NCI-H510A (cell line): ENCODE measurements at regions not wholly inside any gene's neighbourhood (a gene's known extent, or its start where the extent isn't known, plus 50 kb on each side); places are given as distances from the start of the nearest gene placed in this dataset.

Source experiments
- DNase-seq: peaks from one replicate; lab custom pipeline; 2025; lab: John Stamatoyannopoulos, UW

DNA sequence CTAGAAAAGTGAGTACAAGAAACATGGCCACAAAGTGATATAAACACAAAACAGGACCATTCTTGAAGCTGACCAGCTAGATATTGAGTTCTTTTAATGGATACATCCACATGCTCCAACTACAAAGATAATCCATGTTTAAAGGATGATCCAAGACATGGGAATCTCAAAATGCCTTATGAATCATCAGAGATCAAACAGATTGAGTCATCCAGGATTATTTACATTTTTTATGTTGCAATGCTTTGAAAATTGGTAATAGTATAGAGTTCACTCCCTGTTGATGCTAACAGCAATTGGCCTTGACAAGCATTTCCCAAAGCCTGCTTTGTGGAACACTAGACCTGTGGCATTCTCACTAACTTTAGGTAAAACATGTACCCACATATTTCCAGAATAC is 293.0 kb upstream of the TBX3 start:
- DNase-seq, result no peak

GRCh38 chr12:114976372-114976771 is 292.4 kb upstream of the TBX3 start:
- DNase-seq, result no peak

DNA sequence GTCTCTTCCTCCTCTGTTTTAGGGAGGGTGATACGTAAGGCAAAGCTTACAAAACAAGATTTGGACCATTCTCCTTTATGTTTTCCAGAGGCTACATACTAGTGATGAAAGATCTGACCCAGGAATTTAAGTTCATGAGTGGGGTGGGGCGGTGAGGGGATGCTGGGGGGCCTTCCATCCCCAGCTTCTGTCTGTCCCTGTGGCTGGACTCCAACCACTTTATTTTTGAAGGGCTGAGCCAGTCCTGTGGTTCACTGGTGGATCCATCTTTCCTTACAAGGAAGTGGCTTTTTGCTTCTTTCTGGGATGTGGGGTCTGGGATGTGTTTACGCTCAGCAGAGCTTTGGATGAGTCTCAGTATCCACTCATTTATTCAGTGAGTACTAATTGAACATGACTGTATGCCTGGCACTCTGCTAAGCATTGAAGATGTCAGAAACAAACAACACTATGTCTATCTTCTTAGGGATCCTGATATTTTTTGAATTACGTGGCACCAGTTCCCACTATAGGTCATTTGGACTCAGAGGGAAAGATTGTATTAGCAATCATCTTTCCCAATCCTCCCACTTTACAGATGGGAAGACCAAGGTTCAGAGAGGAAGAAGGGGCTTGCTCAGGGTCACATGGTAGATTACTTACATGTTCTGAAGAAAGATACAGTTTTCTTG is 291.8 kb upstream of the TBX3 start:
- DNase-seq, result no peak

DNA sequence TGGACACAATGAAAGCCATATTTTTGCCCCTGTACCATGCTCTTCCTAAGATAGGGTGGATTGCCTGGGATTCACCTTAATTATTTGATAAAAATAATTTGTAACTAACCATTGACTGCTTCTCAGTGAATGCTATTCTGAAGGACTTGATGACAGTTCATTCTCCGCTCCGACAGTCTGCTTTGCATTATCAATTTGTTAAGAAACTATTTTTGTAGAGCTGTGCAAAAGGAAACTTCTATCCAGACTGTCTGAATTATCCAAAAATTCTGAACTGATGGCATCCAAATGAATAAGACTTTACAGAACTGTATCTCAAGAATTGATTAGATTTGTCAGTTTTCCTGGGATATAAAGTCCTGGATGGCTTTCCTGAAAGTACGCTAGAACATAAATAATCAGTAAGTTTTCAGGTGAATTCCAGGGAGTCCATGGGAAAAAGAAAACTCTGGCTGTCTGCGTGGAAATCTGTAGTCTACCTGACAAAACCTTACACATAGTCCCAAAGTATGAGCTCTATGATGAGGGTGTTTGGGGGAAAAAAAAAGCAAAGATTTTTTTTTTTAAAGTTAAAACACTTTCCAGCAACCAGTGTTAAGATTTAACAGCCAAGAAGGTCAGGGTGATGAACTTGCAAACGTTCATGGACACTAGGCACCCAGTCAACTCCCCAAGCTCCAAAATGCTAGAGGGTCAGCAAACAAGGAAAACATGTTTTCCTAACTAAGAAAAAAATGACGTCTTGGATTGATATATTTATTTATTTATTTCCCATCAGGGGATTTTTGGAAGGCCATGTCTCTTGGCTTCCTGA is 291.1 kb upstream of the TBX3 start:
- DNase-seq, result no peak

DNA sequence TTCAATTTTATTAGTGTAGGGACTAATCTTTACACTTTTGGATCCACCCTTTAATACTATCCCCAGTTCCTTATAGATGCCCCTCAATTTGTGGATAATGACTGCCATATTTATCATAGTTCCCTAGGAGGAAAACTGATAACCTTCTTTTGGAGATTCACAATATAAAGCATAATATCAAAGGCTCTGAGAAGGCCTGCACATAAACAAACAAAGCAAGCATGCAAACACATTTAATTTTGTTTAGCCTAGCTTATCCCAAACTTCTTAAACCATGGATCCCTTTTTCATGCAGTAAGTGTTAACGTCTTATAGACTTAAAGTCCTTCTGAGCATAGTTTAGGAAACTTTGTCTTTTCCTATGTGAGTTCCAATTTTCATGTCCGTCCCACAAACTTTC is 290.4 kb upstream of the TBX3 start:
- no peak for DNase-seq

- no peak for DNase-seq
These were observed 284.8 kb upstream of the TBX3 start for GRCh38 chr12:114968727-114969126.

DNA sequence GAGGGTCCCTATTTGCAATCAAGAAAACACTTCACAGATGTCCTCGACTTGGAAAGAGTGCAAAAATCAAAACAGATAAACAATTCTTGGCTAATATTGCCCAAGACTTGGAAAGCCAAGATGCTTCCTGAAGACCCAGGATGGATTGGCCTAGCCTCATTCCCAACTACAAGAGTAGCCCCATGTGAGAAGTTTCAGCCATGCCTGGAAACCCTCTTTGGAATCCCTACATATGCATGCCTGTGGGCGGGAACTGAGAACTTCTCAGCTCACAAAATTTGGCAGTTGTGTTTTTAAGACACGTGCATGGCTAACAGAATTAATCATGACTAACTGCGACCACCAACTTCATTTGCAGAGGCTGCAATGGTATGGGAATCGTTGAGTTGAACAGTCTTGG is 283.2 kb upstream of the TBX3 start:
- no peak for DNase-seq

GRCh38 chr12:114964841-114965240 is 280.9 kb upstream of the TBX3 start:
- no peak for DNase-seq

GRCh38 chr12:114963846-114964245 is 279.9 kb upstream of the TBX3 start:
- DNase-seq, result no peak

DNA sequence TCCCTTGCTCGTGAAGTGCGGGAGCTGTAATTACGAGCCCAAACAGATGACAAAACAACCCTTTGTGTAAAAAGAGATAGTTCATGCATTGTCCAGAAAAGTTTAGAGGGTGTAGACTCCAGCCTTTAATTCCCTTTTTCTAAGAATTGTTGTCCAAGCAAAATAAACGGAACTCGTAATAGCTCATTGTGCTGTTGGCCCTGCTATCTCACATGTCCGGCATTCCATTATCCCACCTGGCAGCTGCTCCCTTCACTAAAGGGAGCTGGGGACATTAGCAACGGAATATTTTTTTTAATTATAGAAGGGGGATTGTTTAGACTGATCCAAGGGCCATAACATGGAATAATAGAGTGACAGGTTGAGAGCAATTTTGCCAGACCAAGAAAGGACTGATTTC is 277.5 kb upstream of the TBX3 start:
- no peak for DNase-seq

DNA sequence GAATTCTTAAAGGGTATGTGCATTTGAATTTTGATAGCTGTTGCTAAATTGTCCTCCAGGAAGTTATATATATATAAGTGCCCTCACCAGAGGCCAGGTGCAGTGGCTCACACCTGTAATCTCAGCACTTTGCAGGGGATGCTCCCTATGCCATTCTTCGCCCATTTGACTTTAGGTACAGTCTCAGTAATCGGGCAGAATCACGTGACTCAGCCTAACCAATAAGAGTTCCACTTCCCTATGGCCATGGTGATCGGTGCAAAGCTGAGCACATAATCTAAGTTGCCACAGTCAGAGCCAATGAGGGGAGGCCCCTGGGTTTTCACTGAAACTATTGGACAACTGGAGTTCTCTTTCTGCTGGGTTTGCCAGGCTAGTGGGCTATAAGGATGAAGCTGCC is 274.6 kb upstream of the TBX3 start:
- no peak for DNase-seq

GRCh38 chr12:114957225-114957624 is 273.2 kb upstream of the TBX3 start:
- no peak for DNase-seq

DNA sequence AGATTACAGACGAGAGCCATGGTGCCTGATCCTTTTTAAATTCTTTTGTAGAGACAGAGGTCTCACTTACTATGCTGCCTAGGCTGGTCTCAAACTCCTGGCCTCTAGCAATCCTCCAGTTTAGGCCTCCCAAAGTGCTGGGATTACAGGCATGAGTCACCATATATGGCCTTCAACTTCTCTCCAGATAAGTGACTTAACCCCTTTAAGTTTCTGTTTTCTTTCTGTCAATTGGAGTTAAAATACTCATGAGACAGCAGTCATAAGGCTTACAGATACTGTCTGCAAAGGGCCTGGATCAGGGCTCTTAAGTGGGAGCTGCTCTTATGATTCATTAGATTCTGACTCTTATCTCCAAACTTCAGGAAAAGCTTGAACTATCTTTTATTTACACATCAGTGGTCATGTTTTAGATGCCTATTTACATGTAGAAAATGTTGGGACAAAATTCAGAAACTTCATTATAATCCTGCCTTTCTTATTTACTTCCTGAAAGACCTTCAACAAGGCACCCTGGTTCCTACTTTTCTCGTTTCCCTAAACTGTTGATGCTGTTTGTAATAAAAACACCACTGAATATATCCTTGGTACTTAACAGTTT is 271.5 kb upstream of the TBX3 start:
- DNase-seq, result no peak

GRCh38 chr12:114954511-114955055 is 270.6 kb upstream of the TBX3 start:
- no peak for DNase-seq

DNA sequence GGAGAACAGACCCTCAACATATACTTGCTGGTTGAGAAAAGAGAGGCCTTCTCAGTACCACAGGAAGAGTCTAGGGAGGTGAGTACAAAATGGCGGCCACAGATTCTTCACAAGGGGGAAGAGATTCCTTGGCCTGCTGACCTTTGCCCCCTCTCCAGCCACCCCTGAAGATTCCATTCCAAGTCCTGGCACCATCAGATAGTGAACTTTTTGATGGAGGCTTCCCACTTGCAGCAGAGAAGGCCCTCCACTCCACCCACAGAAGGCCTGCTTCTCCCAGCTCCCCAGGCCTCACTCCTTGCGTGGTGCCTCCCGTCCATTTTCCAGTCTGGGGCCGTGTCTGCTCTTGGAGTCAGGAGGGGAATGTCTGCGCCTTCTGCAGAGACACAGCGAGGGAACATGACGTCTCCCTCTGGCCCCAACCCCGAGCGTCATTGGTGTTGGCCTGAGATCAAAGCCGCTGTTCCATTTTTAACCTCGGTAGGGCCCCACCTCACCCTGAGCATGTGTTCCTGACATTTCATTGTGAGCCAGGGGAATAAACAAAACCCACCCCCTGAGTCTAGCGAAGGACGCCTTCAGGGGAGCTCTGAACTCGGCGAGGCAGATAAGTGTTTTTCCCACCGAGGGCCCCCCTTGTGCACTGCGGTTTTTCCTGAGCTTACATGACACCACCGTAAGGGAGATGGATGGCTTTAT is 268.7 kb upstream of the TBX3 start:
- DNase-seq, result no peak

DNA sequence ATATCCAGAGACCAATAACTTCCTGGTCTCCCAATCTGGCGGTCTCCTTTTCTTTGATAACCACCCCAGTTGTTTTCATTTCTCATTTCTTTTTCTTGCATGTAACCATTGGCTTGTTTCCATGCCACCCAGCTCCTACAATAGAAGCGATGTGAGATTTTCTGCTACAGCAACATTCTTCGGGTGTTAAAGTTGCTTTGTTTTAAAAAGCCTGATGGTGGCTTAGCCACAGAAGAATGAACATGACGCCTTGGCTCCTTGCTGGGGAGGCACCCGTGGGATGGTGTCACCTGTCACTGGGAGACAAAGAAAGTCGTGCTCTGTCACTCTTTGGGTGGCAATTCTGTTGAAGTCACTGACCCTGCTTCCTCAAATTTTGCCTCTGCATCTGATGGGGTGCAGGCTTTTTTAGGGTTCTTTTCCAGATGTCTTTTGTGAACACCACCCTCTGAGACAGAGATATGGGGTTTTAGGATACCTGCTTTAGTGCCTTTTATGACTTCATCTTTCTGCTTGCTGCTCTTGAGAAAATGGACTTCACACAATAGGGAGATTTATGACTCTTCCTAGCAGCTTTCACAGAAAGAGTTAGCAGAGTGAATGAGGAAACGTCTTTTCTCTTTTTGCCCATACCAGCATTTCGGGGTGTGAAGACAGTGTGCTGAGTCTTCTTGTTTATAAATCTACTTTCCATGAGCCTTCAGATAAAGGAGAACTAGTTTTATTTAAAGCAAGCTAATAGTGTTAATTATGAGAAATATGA is 265.3 kb upstream of the TBX3 start:
- no peak for DNase-seq

GRCh38 chr12:114945351-114945750 is 261.4 kb upstream of the TBX3 start:
- no peak for DNase-seq

DNA sequence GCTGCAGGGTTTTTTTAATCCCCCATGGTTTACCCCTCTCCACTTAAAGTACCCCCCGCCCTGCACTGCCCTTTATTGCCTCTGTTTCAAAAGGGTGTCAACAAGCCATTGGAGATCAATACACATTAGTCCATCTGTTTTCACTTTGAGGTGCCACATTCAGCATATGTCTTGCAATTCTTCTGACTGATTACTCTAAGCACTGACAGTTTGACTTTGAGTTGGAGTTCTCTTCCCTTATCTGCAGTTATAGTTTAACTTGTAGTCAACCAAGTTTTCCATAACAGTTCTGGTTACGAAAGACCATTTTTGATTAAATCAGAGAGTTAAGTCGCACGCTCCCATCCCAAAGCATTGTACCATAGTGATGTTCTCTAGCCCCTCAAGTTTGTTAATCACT is 260.8 kb upstream of the TBX3 start:
- DNase-seq, result no peak

DNA sequence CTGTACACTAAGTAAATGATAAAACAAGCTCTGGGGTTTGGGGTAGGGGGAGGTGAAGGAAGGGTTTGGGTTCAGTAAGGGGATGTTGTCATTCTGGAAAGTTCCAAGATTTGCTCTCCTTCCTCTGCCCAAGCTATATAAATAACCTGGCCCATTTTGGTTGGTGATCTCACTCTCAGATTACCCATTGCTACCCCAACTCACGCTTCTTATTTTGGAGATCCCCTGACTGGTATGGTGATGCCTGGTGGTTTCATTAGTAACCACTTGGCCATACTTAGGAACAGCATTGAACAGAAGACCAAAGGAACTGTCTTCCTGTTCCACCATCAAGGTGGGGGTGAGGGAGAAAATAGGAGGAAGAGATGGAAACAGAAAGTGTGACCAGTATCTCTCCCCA is 259.6 kb upstream of the TBX3 start:
- no peak for DNase-seq

DNA sequence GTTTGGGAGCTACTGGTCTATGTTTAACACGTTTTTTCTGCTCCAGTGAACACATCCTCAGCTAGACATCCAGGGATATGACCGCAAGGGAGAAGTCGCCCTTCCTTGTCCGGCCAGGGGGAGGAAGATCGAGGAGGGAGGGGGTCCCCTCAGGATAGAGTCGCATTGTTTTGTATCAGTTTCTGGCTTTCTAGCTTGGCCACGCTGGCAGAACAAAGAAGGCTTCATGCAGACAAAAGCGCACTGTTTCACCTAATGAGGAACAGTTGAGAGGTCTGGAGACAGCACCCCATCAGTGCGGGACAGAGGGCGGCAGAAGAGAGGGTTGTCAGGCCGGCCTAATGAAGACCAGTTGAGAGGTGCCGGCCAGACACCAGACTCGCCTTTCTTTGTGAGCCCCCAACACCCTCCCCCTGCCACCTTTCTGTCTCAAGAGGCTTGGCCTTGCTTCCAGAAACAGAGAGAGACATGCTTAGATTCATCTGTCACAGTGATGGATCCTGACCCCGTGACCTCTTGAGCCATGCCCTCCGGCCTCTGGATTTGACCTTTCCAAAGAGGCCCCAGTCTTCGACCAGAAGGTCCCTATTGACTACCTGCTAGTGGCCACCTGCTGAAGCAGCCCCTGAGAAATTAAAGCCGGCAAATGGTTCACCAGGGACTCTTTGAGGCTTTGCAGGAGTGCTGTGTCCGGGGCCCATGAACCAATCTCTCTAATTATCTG is 254.7 kb upstream of the TBX3 start:
- no peak for DNase-seq
